ENCODE measurements at regions not wholly inside any gene's neighbourhood (a gene's known extent, or its start where the extent isn't known, plus 50 kb on each side); places are given as distances from the start of the nearest gene placed in this dataset.
"Not testable (repeated sequence)": the region's sequence is repeated elsewhere in the genome, so short reads cannot be mapped to it uniquely, and the experiment has no call there.

DNA sequence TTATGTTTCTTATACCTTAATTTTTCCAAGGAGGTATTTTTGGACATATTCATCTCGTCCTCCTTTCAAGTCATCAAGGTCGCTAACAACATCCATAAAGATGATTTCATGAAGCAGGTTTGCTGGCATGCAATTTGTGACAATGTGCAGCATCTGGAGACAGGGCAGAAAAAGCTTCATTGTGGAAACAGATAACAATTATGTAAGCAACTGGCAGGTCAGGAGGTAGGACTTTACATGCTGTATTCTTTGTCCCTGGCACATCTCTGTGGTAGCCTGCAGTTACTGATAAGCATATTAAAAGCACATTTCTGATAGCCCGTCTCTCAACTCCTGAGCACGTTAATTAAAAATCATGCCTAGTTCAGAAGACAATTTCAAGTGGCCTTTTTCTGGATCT is 156.8 kb downstream of the LEPR start:
- Histone ChIP-seq H3K36me3 (ENCODE audit: insufficient read depth) (no peaks in the 10 kb centered on the region), H3K4me3 (IDR thresholded peaks at IDR 0.05; ENCODE audit: insufficient read depth, low read depth, low read length) (no peak overlapping the region), H4K20me1 (ENCODE audit: insufficient read depth) (no peaks in the 10 kb centered on the region)

DNA sequence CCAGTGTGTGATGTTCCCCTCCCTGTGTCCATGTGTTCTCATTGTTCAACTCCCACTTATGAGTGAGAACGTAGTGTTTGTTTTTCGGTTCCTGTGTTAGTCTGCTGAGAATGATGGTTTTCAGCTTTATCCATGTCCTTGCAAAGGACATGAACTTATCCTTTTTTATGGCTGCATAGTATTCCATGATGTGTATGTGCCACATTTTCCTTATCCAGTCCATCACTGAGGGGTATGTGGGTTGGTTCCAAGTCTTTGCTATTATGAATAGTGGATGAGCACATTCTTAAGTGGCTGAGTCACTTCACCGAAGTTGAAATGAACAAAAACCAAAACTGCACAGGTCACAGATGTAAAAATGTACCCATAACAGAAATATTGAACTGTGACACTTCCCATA is 157.5 kb downstream of the LEPR start:
- H3K4me3 ChIP-seq (IDR thresholded peaks at IDR 0.05; ENCODE audit: insufficient read depth, low read depth, low read length); H3K36me3 ChIP-seq (ENCODE audit: insufficient read depth); H3K27ac ChIP-seq; H3K4me2 ChIP-seq; H3K4me1 ChIP-seq (ENCODE audit: low read depth, poor library complexity, severe bottlenecking); H2AFZ ChIP-seq (ENCODE audit: low read depth); H4K20me1 ChIP-seq (ENCODE audit: insufficient read depth); H3K9ac ChIP-seq; H3K79me2 ChIP-seq (ENCODE audit: insufficient read depth, low read depth); H3K27me3 ChIP-seq (ENCODE audit: insufficient read depth, low read depth): not testable (repeated sequence)

More for the DNA sequence above, 156.8 kb downstream of the LEPR start:
- H3K79me2 ChIP-seq (ENCODE audit: insufficient read depth, low read depth): no peaks in the 10 kb centered on the region
- TF ChIP-seq, protein P1, sequence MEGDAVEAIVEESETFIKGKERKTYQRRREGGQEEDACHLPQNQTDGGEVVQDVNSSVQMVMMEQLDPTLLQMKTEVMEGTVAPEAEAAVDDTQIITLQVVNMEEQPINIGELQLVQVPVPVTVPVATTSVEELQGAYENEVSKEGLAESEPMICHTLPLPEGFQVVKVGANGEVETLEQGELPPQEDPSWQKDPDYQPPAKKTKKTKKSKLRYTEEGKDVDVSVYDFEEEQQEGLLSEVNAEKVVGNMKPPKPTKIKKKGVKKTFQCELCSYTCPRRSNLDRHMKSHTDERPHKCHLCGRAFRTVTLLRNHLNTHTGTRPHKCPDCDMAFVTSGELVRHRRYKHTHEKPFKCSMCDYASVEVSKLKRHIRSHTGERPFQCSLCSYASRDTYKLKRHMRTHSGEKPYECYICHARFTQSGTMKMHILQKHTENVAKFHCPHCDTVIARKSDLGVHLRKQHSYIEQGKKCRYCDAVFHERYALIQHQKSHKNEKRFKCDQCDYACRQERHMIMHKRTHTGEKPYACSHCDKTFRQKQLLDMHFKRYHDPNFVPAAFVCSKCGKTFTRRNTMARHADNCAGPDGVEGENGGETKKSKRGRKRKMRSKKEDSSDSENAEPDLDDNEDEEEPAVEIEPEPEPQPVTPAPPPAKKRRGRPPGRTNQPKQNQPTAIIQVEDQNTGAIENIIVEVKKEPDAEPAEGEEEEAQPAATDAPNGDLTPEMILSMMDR (conservative IDR thresholded peaks at IDR 0.05; ENCODE audit: low read depth, low read length): no peak
- no peaks in the 10 kb centered on the region for H3K27me3 ChIP-seq (ENCODE audit: insufficient read depth, low read depth)
- no peak overlapping the region for H3K9ac ChIP-seq
- no peak overlapping the region for H3K27ac ChIP-seq
- H3K4me1 ChIP-seq (ENCODE audit: low read depth, poor library complexity, severe bottlenecking): no peaks in the 10 kb centered on the region
- H2AFZ ChIP-seq (ENCODE audit: low read depth): no peak overlapping the region
- no peak overlapping the region for H3K4me2 ChIP-seq

DNA sequence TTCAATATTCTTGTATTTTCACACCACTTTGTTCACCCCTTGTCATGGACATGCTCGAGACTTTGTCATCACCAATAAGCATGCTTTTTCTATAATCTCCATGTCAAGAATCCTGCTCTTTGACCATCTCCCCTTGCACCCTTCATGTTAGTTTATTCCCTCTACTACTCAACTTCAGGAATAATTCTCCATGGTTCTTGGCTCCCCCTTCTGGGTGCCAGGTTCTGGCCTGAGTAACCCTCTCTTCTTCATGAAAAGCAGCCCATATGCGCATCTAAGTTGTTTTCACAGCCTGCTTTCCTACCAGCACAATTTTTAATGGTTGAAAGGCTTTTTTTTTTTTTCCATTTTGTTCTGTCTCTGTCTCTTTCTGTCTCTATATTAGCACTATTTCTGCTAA is 160.7 kb downstream of the LEPR start:
- H3K4me3 ChIP-seq (IDR thresholded peaks at IDR 0.05; ENCODE audit: insufficient read depth, low read depth, low read length): no peak overlapping the region
- no peaks in the 10 kb centered on the region for H3K79me2 ChIP-seq (ENCODE audit: insufficient read depth, low read depth)
- H2AFZ ChIP-seq (ENCODE audit: low read depth): no peak overlapping the region
- no peak overlapping the region for H3K27ac ChIP-seq
- no peaks in the 10 kb centered on the region for H3K4me1 ChIP-seq (ENCODE audit: low read depth, poor library complexity, severe bottlenecking)
- H4K20me1 ChIP-seq (ENCODE audit: insufficient read depth): no peaks in the 10 kb centered on the region
- H3K9ac ChIP-seq: no peak overlapping the region
- TF ChIP-seq, protein P1 (conservative IDR thresholded peaks at IDR 0.05; ENCODE audit: low read depth, low read length): no peak
- no peaks in the 10 kb centered on the region for H3K36me3 ChIP-seq (ENCODE audit: insufficient read depth)
- no peak overlapping the region for H3K4me2 ChIP-seq
- H3K27me3 ChIP-seq (ENCODE audit: insufficient read depth, low read depth): no peaks in the 10 kb centered on the region

DNA sequence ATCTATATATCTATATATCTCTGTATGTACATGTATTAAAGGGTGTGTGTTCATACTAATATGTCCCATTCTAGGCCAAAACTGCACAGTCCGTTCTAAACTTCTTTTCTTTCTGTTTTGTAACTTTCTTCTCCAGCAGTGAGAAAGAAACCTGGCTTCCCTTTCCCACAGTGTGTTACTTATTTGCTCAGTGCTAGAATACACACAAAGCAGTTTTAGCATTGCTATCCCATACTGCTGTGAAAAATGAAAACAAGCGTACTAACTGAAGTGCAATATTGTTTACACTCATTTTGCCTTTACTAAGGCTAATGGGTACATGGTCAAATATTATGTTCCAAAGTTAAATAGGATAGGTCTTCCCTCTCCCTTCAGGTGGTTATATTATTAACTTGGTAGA is 163.9 kb downstream of the LEPR start:
- Histone ChIP-seq H3K4me2 (no peak overlapping the region), H4K20me1 (ENCODE audit: insufficient read depth) (no peaks in the 10 kb centered on the region)
- TF ChIP-seq, protein P1 (conservative IDR thresholded peaks at IDR 0.05; ENCODE audit: low read depth, low read length): no peak

DNA sequence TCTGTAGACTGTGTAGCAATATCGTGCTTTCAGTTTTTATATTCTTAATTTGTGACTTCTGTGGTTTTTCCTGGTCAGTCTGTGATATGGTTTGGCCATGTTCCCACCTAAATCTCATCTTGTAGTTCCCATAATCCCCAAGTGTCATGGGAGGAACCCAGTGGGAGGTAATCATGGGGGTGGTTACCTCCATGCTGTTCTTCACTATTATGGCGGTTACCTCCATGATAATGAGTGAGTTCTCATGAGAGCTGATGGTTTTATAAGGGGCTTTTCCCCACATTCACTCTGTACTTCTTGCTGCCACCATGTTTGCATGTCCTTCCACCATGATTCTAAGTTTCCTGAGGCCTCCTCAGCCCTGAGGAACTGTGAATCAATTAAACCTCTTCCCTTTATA is 169.8 kb downstream of the LEPR start:
- H4K20me1 ChIP-seq (ENCODE audit: insufficient read depth): no peaks in the 10 kb centered on the region
- H3K36me3 ChIP-seq (ENCODE audit: insufficient read depth): no peaks in the 10 kb centered on the region
- H3K4me2 ChIP-seq: no peak overlapping the region
- H3K79me2 ChIP-seq (ENCODE audit: insufficient read depth, low read depth): no peaks in the 10 kb centered on the region
- H3K9ac ChIP-seq: no peak overlapping the region
- H3K27ac ChIP-seq: no peak overlapping the region
- TF ChIP-seq, protein P1 (conservative IDR thresholded peaks at IDR 0.05; ENCODE audit: low read depth, low read length): no peak
- no peak overlapping the region for H2AFZ ChIP-seq (ENCODE audit: low read depth)
- H3K4me3 ChIP-seq (IDR thresholded peaks at IDR 0.05; ENCODE audit: insufficient read depth, low read depth, low read length): no peak overlapping the region
- no peaks in the 10 kb centered on the region for H3K27me3 ChIP-seq (ENCODE audit: insufficient read depth, low read depth)
- H3K4me1 ChIP-seq (ENCODE audit: low read depth, poor library complexity, severe bottlenecking): no peaks in the 10 kb centered on the region

More for the DNA sequence above, 163.9 kb downstream of the LEPR start:
- H3K9ac ChIP-seq: no peak overlapping the region
- H3K36me3 ChIP-seq (ENCODE audit: insufficient read depth): no peaks in the 10 kb centered on the region
- no peaks in the 10 kb centered on the region for H3K4me1 ChIP-seq (ENCODE audit: low read depth, poor library complexity, severe bottlenecking)
- no peak overlapping the region for H3K4me3 ChIP-seq (IDR thresholded peaks at IDR 0.05; ENCODE audit: insufficient read depth, low read depth, low read length)
- H3K27me3 ChIP-seq (ENCODE audit: insufficient read depth, low read depth): no peaks in the 10 kb centered on the region
- no peak overlapping the region for H3K27ac ChIP-seq
- H3K79me2 ChIP-seq (ENCODE audit: insufficient read depth, low read depth): no peaks in the 10 kb centered on the region
- no peak overlapping the region for H2AFZ ChIP-seq (ENCODE audit: low read depth)
